Neural cell (in vitro differentiated cells): ENCODE measurements at regions not wholly inside any gene's neighbourhood (a gene's known extent, or its start where the extent isn't known, plus 50 kb on each side); places are given as distances from the start of the nearest gene placed in this dataset.

Experiments
- H2AFZ ChIP-seq: fragments of 200-600, 300-800 bp; sonication (generic), shearing (Covaris generic); 2 replicates; pipeline ENCODE4 v1.6.0; 2014; ENCODE audit warnings: low read depth, mild to moderate bottlenecking, antibody characterized with exemption, low read length, moderate library complexity
- H3F3A ChIP-seq: fragments of 200-600 bp; shearing (Covaris generic); 2 replicates; pipeline ENCODE4 v1.6.1; 2016; ENCODE audit warnings: mild to moderate bottlenecking, moderate library complexity, mixed read lengths, antibody characterized with exemption, low read length; ENCODE audit not compliant: insufficient read depth, poor library complexity, severe bottlenecking
- H3K27ac ChIP-seq: fragments of 200-600, 300-800 bp; sonication (generic), shearing (Covaris generic); 2 replicates; pipeline ENCODE4 v1.5.1; 2014; ENCODE audit warnings: mild to moderate bottlenecking, low read length, moderate library complexity
- H3K27me3 ChIP-seq: fragments of 300-800, 200-600 bp; sonication (generic), shearing (Covaris generic); 2 replicates; pipeline ENCODE4 v1.6.0; 2014; ENCODE audit warnings: mild to moderate bottlenecking, low read depth, low read length, moderate library complexity; ENCODE audit not compliant: insufficient read depth
- H3K36me3 ChIP-seq: fragments of 300-800, 200-600 bp; sonication (generic), shearing (Covaris generic); 2 replicates; pipeline ENCODE4 v1.5.1; 2014; ENCODE audit warnings: mild to moderate bottlenecking, antibody characterized with exemption, low read length, moderate library complexity; ENCODE audit not compliant: insufficient read depth
- H3K4me2 ChIP-seq: fragments of 300-800, 200-600 bp; sonication (generic), shearing (Covaris generic); 2 replicates; pipeline ENCODE4 v1.6.0; 2014; ENCODE audit warnings: mild to moderate bottlenecking, low read length
- H3K4me3 ChIP-seq: fragments of 300-800, 200-600 bp; sonication (generic), shearing (Covaris generic); 2 replicates; pipeline ENCODE4 v1.5.1; 2014; ENCODE audit warnings: mild to moderate bottlenecking, low read length, moderate library complexity
- H3K79me2 ChIP-seq: fragments of 200-600 bp; shearing (Covaris generic); replicated peaks from 2 replicates; pipeline ENCODE4 v1.6.0; 2014; ENCODE audit warnings: mild to moderate bottlenecking, low read length, moderate library complexity; ENCODE audit not compliant: insufficient read depth
- H3K9ac ChIP-seq: fragments of 300-800, 200-600 bp; sonication (generic), shearing (Covaris generic); 2 replicates; pipeline ENCODE4 v1.6.1; 2016; ENCODE audit warnings: mild to moderate bottlenecking, low read length, mixed read lengths
- H3K9me2 ChIP-seq: fragments of 200-600 bp; shearing (Covaris generic); 2 replicates; pipeline ENCODE4 v1.6.1; 2016; ENCODE audit warnings: mild to moderate bottlenecking, low read length, mixed read lengths; ENCODE audit not compliant: insufficient read depth
- H3K9me3 ChIP-seq: fragments of 200-600, 300-800 bp; sonication (generic), shearing (Covaris generic); 2 replicates; pipeline ENCODE4 v1.6.1; 2016; ENCODE audit warnings: mild to moderate bottlenecking, mixed run types, low read length, moderate library complexity, mixed read lengths
- H4K20me1 ChIP-seq: fragments of 200-600 bp; shearing (Covaris generic); 2 replicates; pipeline ENCODE4 v1.6.1; 2016; ENCODE audit warnings: mild to moderate bottlenecking, mixed run types; ENCODE audit not compliant: insufficient read depth
- CTCF ChIP-seq: fragments of 450-650 bp; IDR thresholded peaks from 2 replicates; pipeline ENCODE4 v1.5.1; 2014; ENCODE audit warnings: antibody characterized with exemption, mild to moderate bottlenecking, moderate library complexity; ENCODE audit not compliant: poor library complexity, severe bottlenecking
- EP300 ChIP-seq: fragments of 450-650 bp; conservative IDR thresholded peaks from 2 replicates; pipeline ENCODE4 v1.6.1; 2014; ENCODE audit warnings: antibody characterized with exemption, mild to moderate bottlenecking, moderate library complexity; ENCODE audit not compliant: poor library complexity, severe bottlenecking
- EZH2 ChIP-seq: fragments of 200-600, 300-800 bp; shearing (Covaris generic), sonication (generic); IDR thresholded peaks from 2 replicates; pipeline ENCODE4 v1.6.1; 2014; ENCODE audit warnings: antibody characterized with exemption, low read length, borderline replicate concordance, mild to moderate bottlenecking; ENCODE audit not compliant: insufficient read depth, poor library complexity, severe bottlenecking
- MXI1 ChIP-seq: fragments of 450-650 bp; conservative IDR thresholded peaks from 2 replicates; pipeline ENCODE4 v1.6.1; 2014; ENCODE audit warnings: antibody characterized with exemption, mild to moderate bottlenecking; ENCODE audit not compliant: poor library complexity, severe bottlenecking
- POLR2AphosphoS5 ChIP-seq: IDR thresholded peaks from 2 replicates; pipeline ENCODE4 v1.6.1; 2012
- RAD21 ChIP-seq: fragments of 450-650 bp; conservative IDR thresholded peaks from 2 replicates; pipeline ENCODE4 v1.6.1; 2014; ENCODE audit warnings: antibody characterized with exemption, mild to moderate bottlenecking, moderate library complexity
- REST ChIP-seq: IDR thresholded peaks from 2 replicates; pipeline ENCODE4 v1.6.1; 2012; ENCODE audit warnings: borderline replicate concordance
- SMC3 ChIP-seq: fragments of 450-650 bp; conservative IDR thresholded peaks from 2 replicates; pipeline ENCODE4 v1.6.1; 2014; ENCODE audit warnings: antibody characterized with exemption, mild to moderate bottlenecking, moderate library complexity; ENCODE audit not compliant: poor library complexity
- TAF1 ChIP-seq: IDR thresholded peaks from 2 replicates; pipeline ENCODE4 v1.6.1; 2012; ENCODE audit warnings: low read depth

DNA sequence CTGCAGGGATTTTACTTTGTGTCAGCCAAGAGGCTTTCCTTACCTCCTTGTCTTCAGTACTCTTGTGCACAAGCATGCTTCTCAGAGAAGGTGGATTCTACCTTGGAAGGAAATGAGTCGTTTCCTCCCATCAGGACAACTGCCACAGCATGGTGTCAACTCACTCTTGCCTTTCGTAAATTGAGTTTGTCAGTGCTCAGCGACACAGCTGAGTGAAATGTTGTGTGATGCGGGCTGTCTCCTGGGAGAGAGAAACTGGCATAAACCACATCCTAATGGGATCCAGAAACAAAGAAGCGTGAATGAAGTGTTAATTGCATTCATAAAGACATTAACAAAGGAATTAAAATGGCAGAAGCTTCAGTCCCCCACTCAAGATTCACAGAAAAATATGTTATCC is 51.5 kb upstream of the SLC22A15 start:
- TF ChIP-seq MXI1 (no peak), REST (peak; percentile 49), SMC3 (no peak), TAF1 (no peak), CTCF (no peak), RAD21 (no peak), EZH2 (no peak), EP300 (peak; percentile 81), POLR2AphosphoS5 (peak; percentile 93)
- H4K20me1 ChIP-seq, result no peaks in the 10 kb centered on the region
- H3K9ac ChIP-seq, result no peak overlapping the region
- no peaks in the 10 kb centered on the region for H3K36me3 ChIP-seq
- peak overlapping the region; percentile 30 for H3K27ac ChIP-seq
- H3K9me3 ChIP-seq, result no peaks in the 10 kb centered on the region
- H3K4me2 ChIP-seq, result peak overlapping the region; percentile 31
- H2AFZ ChIP-seq, result no peak overlapping the region
- peak overlapping the region; percentile 9 for H3K4me3 ChIP-seq
- H3K9me2 ChIP-seq, result no peaks in the 10 kb centered on the region
- H3F3A ChIP-seq, result no peaks in the 10 kb centered on the region
- H3K79me2 ChIP-seq, result no peaks in the 10 kb centered on the region
- H3K27me3 ChIP-seq, result no peaks in the 10 kb centered on the region

- Histone ChIP-seq H3K4me3 (no peak overlapping the region), H3K9ac (no peak overlapping the region), H3K9me3 (no peaks in the 10 kb centered on the region), H3K9me2 (no peaks in the 10 kb centered on the region), H3K27ac (no peak overlapping the region), H3K36me3 (no peaks in the 10 kb centered on the region), H3K27me3 (no peaks in the 10 kb centered on the region), H3K79me2 (no peaks in the 10 kb centered on the region), H2AFZ (no peak overlapping the region), H3F3A (no peaks in the 10 kb centered on the region), H3K4me2 (no peak overlapping the region), H4K20me1 (no peaks in the 10 kb centered on the region)
- TF ChIP-seq MXI1, result no peak
- no peak for TF ChIP-seq EP300
- TF ChIP-seq EZH2, result no peak
- no peak for TF ChIP-seq TAF1
- no peak for TF ChIP-seq POLR2AphosphoS5
- no peak for TF ChIP-seq REST
- no peak for TF ChIP-seq SMC3
- TF ChIP-seq RAD21, result no peak
- no peak for TF ChIP-seq CTCF
These were observed 50.8 kb upstream of the SLC22A15 start for GRCh38 chr1:115925467-115925866.
